K562 (cell line): ENCODE measurements at regions not wholly inside any gene's neighbourhood (a gene's known extent, or its start where the extent isn't known, plus 50 kb on each side); places are given as distances from the start of the nearest gene placed in this dataset.

ENCODE experiments used
- ATAC-seq: fragments of 200-7000 bp; cut with Tn5 transposase; 3 replicates; pipeline ENCODE4 v1.9.1; 2020; ENCODE audit warnings: moderate library complexity
- BruUV-seq: library from RNA; stranded (reverse); fragments of 400-500 nt; replicated peaks from 2 replicates; lab custom pipeline; 2021; lab: Mats Ljungman, UMichigan
- CTCF ChIA-PET: fragments of 300-600 bp; formaldehyde crosslinking; extraction: SDS; loops from one replicate; lab custom pipeline; 2021; ENCODE audit warnings: low intra/inter-chr PET ratio; lab: Yijun Ruan, JAX
- POLR2A ChIA-PET: fragments of 300-600, 350-650 bp; sonication (Branson Sonifier 250); formaldehyde crosslinking; extraction: SDS; loops from one replicate; lab custom pipeline; 2021; ENCODE audit warnings: antibody characterized with exemption, inconsistent platforms; lab: Yijun Ruan, JAX
- DNase-seq, 4 experiments: peaks; one replicate each; pipeline versions ENCODE4 v3.0.0 to v3.0.0-alpha.2; 2011 to 2018; ENCODE audit warnings: low spot score in 3 of 4, mixed read lengths in 3 of 4; ENCODE audit errors: extremely low read depth in 1 of 4
- FAIRE-seq: peaks from 2 replicates; lab custom pipeline; 2011; peaks lifted over from hg19 to GRCh38; lab: Jason Lieb, UNC
- H2AFZ ChIP-seq: 2 replicates; pipeline ENCODE4 v1.6.0; 2011; ENCODE audit warnings: low read depth, low read length, control low read depth, inconsistent platforms
- H3K27ac ChIP-seq: fragments of 200-600 bp; 3 replicates; pipeline ENCODE4 v1.8.0; 2011; ENCODE audit warnings: low read depth, mild to moderate bottlenecking, control low read depth, inconsistent platforms, low read length, moderate library complexity, mixed read lengths; ENCODE audit errors: extremely low read depth
- H3K27me3 ChIP-seq, 2 experiments: fragments of 300-600 bp in 1 of 2; 2 replicates in 1 of 2; 3 replicates in 1 of 2; pipeline versions ENCODE4 v1.6.0 to v1.8.0; 2011; ENCODE audit warnings: inconsistent platforms in 2 of 2, low read length in 2 of 2, mild to moderate bottlenecking in 1 of 2, mixed read lengths in 1 of 2, moderate library complexity in 1 of 2; ENCODE audit not compliant: control insufficient read depth in 2 of 2, insufficient read depth in 2 of 2
- H3K36me3 ChIP-seq: fragments of 300-600 bp; 3 replicates; pipeline ENCODE4 v1.8.0; 2011; ENCODE audit warnings: mild to moderate bottlenecking, low read length, inconsistent platforms; ENCODE audit not compliant: control insufficient read depth, insufficient read depth
- H3K4me1 ChIP-seq, 2 experiments: fragments of 200-600 bp in 1 of 2; replicated peaks in 1 of 2; 2 replicates in 1 of 2; 3 replicates in 1 of 2; pipeline versions ENCODE4 v1.5.1 to v1.8.0; 2011; ENCODE audit warnings: inconsistent platforms in 2 of 2, low read length in 2 of 2, mild to moderate bottlenecking in 1 of 2, mixed read lengths in 1 of 2, moderate library complexity in 1 of 2; ENCODE audit not compliant: control insufficient read depth in 2 of 2, insufficient read depth in 2 of 2
- H3K4me2 ChIP-seq: 2 replicates; pipeline ENCODE4 v1.6.1; 2011; ENCODE audit warnings: low read length, control low read depth, inconsistent platforms, mixed read lengths; ENCODE audit not compliant: insufficient read depth
- H3K4me3 ChIP-seq: fragments of 200-600 bp; sonication (generic), shearing (Covaris generic); 2 replicates; pipeline ENCODE4 v1.5.1; 2016; ENCODE audit warnings: control low read depth, inconsistent platforms
- H3K79me2 ChIP-seq: fragments of 200-600 bp; 3 replicates; pipeline ENCODE4 v1.8.0; 2011; ENCODE audit warnings: low read length, inconsistent platforms; ENCODE audit not compliant: control insufficient read depth, insufficient read depth
- H3K9ac ChIP-seq, 2 experiments: 2 replicates each; pipeline versions ENCODE4 v1.6.0 to v1.6.1; 2011; ENCODE audit warnings: low read depth in 2 of 2, low read length in 2 of 2, control low read depth in 1 of 2, inconsistent platforms in 1 of 2, mild to moderate bottlenecking in 1 of 2, mixed read lengths in 1 of 2; ENCODE audit not compliant: insufficient read depth in 1 of 2
- H3K9me1 ChIP-seq: one replicate; pipeline ENCODE4 v1.6.0; 2011; ENCODE audit warnings: inconsistent platforms, mild to moderate bottlenecking, low read length, moderate library complexity; ENCODE audit not compliant: control insufficient read depth, insufficient read depth
- H3K9me3 ChIP-seq: replicated peaks from 2 replicates; pipeline ENCODE4 v1.5.1; 2011; ENCODE audit warnings: low read depth, low read length, inconsistent platforms; ENCODE audit not compliant: control insufficient read depth, insufficient read depth
- H4K20me1 ChIP-seq: replicated peaks from 2 replicates; pipeline ENCODE4 v1.6.1; 2011; ENCODE audit warnings: low read length, inconsistent platforms, mixed read lengths; ENCODE audit not compliant: control insufficient read depth, insufficient read depth
- E2F8 ChIP-seq: fragments of 450-650 bp; IDR thresholded peaks from 2 replicates; pipeline ENCODE4 v1.7.1; 2018; ENCODE audit warnings: mild to moderate bottlenecking, low read depth; ENCODE audit not compliant: partially characterized antibody
- HNRNPH1 ChIP-seq: fragments of 200-400 bp; formaldehyde crosslinking; optimal IDR thresholded peaks from 2 replicates; pipeline ENCODE3; 2017; ENCODE audit warnings: low read depth, mild to moderate bottlenecking, low read length, moderate library complexity
- MCM3 ChIP-seq: fragments of 450-650 bp; IDR thresholded peaks from 2 replicates; pipeline ENCODE4 v1.6.1; 2016
- OTX1 ChIP-seq: fragments of 450-650 bp; formaldehyde crosslinking; IDR thresholded peaks from 2 replicates; pipeline ENCODE4 v1.4.0; 2022; ENCODE audit warnings: mild to moderate bottlenecking
- TSC22D4 ChIP-seq: fragments of 450-650 bp; IDR thresholded peaks from 2 replicates; pipeline ENCODE4 v1.6.1; 2016; ENCODE audit warnings: missing genetic modification characterization, missing biosample characterization, control low read depth
- ZNF184 ChIP-seq: sonication (generic); formaldehyde crosslinking; IDR thresholded peaks from 2 replicates; pipeline ENCODE4 v1.5.0; 2020; ENCODE audit warnings: missing genetic modification reagents
- ZNF239 ChIP-seq: fragments of 250-450 bp; sonication (Bioruptor Pico); IDR thresholded peaks from 2 replicates; pipeline ENCODE4 v1.4.0; 2020; ENCODE audit warnings: mild to moderate bottlenecking
- WGBS: fragments of 100-300 bp; shearing (Covaris generic); methylation state at CpG from one replicate; pipeline ENCODE4 v1.1.6; 2016; ENCODE audit warnings: low coverage, mixed read lengths; ENCODE audit not compliant: insufficient coverage; ENCODE audit errors: missing lambda C conversion rate; 5-methylcytosine and 5-hydroxymethylcytosine counted together
- in situ Hi-C: fragments of 300-500 bp; cut with MboI; formaldehyde crosslinking; loops from 4 replicates; pipeline ENCODE4 v1.15.0; 2018; ENCODE audit warnings: inconsistent platforms, mixed read lengths
- intact Hi-C: fragments of 100-400 bp; cut with micrococcal nuclease; formaldehyde crosslinking; loops from 2 replicates; pipeline ENCODE4 v1.14.2; 2022

GRCh38 chr5:2594701-2595100, 156.8 kb downstream of the IRX2 start:
- no peak overlapping the region for H3K4me3 ChIP-seq
- H3K4me2 ChIP-seq, result no peak overlapping the region
- H3K27ac ChIP-seq, result no peak overlapping the region
- ChIA-PET CTCF (no interaction called here), POLR2A (no interaction called here)
- H3K4me1 ChIP-seq, result no peaks in the 10 kb centered on the region
- BruUV-seq, result no TSS peak
- H2AFZ ChIP-seq, result no peak overlapping the region
- DNase-seq (no peak), ATAC-seq (no peak), FAIRE-seq (peak; percentile 52)
- no peaks in the 10 kb centered on the region; the same call in 1 of the 2 replicates for H4K20me1 ChIP-seq
- no peaks in the 10 kb centered on the region for H3K36me3 ChIP-seq
- H3K9me3 ChIP-seq, result no peaks in the 10 kb centered on the region
- intact Hi-C loops, result no loop called here
- 0 out of 2 replicates have a peak, but pooled peaks have one; percentile 44 for TF ChIP-seq OTX1 (CRISPR knock-in tag)
- no peak for TF ChIP-seq E2F8
- 0 out of 2 replicates have a peak, but pooled peaks have one; percentile 35 for TF ChIP-seq TSC22D4 (tag)
- no peak for TF ChIP-seq ZNF239 (CRISPR knock-in tag)
- 0 out of 2 replicates have a peak, but pooled peaks have one; percentile 62 for TF ChIP-seq MCM3
- no peak for TF ChIP-seq HNRNPH1
- no peak for TF ChIP-seq ZNF184
- no peaks in the 10 kb centered on the region for H3K9me1 ChIP-seq
- H3K27me3 ChIP-seq, result peaks cover 3 to 26% of the 10 kb centered on the region in 2 experiments; a peak in 3 of 5 replicates
- 0% methylated on average over 1 of the region's 1 CpG for WGBS
- H3K9ac ChIP-seq, result no peak overlapping the region
- in situ Hi-C loops, result no loop called here
- H3K79me2 ChIP-seq, result no peaks in the 10 kb centered on the region
